Keratinocyte (primary cell): ENCODE measurements at regions not wholly inside any gene's neighbourhood (a gene's known extent, or its start where the extent isn't known, plus 50 kb on each side); places are given as distances from the start of the nearest gene placed in this dataset.

Experiments used
- DNase-seq: peaks from one replicate; pipeline ENCODE4 v3.0.0-alpha.2; 2011; ENCODE audit warnings: low read depth, missing footprints, low spot score
- FAIRE-seq: peaks from 2 replicates; lab custom pipeline; 2011; peaks lifted over from hg19 to GRCh38; lab: Jason Lieb, UNC
- H2AFZ ChIP-seq: 2 replicates; pipeline ENCODE4 v1.6.0; 2012; ENCODE audit warnings: low read length, control low read depth, inconsistent platforms; ENCODE audit not compliant: control insufficient read depth
- H3K27ac ChIP-seq: 2 replicates; pipeline ENCODE4 v1.5.1; 2011; ENCODE audit warnings: low read length; ENCODE audit not compliant: control insufficient read depth, insufficient read depth
- H3K27me3 ChIP-seq: 3 replicates; pipeline ENCODE4 v1.6.0; 2011; ENCODE audit warnings: low read length; ENCODE audit not compliant: control insufficient read depth, insufficient read depth; ENCODE audit errors: extremely low read depth
- H3K36me3 ChIP-seq, 2 experiments: 2 replicates in 1 of 2; 3 replicates in 1 of 2; pipeline ENCODE4 v1.5.1; 2011; ENCODE audit warnings: low read length in 2 of 2, mild to moderate bottlenecking in 1 of 2; ENCODE audit not compliant: control insufficient read depth in 2 of 2, insufficient read depth in 2 of 2; ENCODE audit errors: extremely low read depth in 1 of 2
- H3K4me1 ChIP-seq: 3 replicates; pipeline ENCODE4 v1.5.1; 2011; ENCODE audit warnings: low read length; ENCODE audit not compliant: control insufficient read depth, insufficient read depth; ENCODE audit errors: extremely low read depth
- H3K4me2 ChIP-seq: 3 replicates; pipeline ENCODE4 v1.6.0; 2011; ENCODE audit warnings: low read depth, low read length; ENCODE audit not compliant: control insufficient read depth, insufficient read depth; ENCODE audit errors: extremely low read depth
- H3K4me3 ChIP-seq, 3 experiments: fragments of 200-600 bp in 1 of 3; sonication (generic) in 1 of 3; 2 replicates in 2 of 3; 3 replicates in 1 of 3; pipeline ENCODE4 v1.5.1; 2011 to 2016; ENCODE audit warnings: low read length in 3 of 3, mild to moderate bottlenecking in 3 of 3, control low read depth in 2 of 3, inconsistent platforms in 1 of 3, low read depth in 1 of 3, mixed read lengths in 1 of 3, mixed run types in 1 of 3, moderate library complexity in 1 of 3; ENCODE audit not compliant: control insufficient read depth in 2 of 3, insufficient read depth in 2 of 3; ENCODE audit errors: extremely low read depth in 1 of 3
- H3K79me2 ChIP-seq: 2 replicates; pipeline ENCODE4 v1.6.0; 2012; ENCODE audit warnings: low read length; ENCODE audit not compliant: control insufficient read depth, insufficient read depth
- H3K9ac ChIP-seq: 3 replicates; pipeline ENCODE4 v1.6.0; 2011; ENCODE audit warnings: low read length; ENCODE audit not compliant: control insufficient read depth, insufficient read depth; ENCODE audit errors: extremely low read depth
- H3K9me1 ChIP-seq: 3 replicates; pipeline ENCODE4 v1.6.0; 2011; ENCODE audit warnings: low read length; ENCODE audit not compliant: control insufficient read depth, insufficient read depth; ENCODE audit errors: extremely low read depth
- H3K9me3 ChIP-seq: 2 replicates; pipeline ENCODE4 v1.5.1; 2012; ENCODE audit warnings: low read depth, low read length; ENCODE audit not compliant: control insufficient read depth
- H4K20me1 ChIP-seq: 3 replicates; pipeline ENCODE4 v1.6.0; 2011; ENCODE audit warnings: low read length; ENCODE audit not compliant: control insufficient read depth, insufficient read depth; ENCODE audit errors: extremely low read depth
- EZH2 ChIP-seq: IDR thresholded peaks from one replicate; pipeline ENCODE4 v1.6.1; 2012; ENCODE audit warnings: inconsistent platforms, mild to moderate bottlenecking, low read length, moderate library complexity
- dilution Hi-C: fragments of 300-500 bp; cut with MboI; formaldehyde crosslinking; loops from one replicate; pipeline ENCODE4 v1.7.0; 2020; ENCODE audit warnings: low sequenced_read_pairs; ENCODE audit not compliant: extremely low pct_ligation_motif_present
- TF ChIP-seq, protein P1 (sequence below), 3 experiments: IDR thresholded peaks in 1 of 3; conservative IDR thresholded peaks in 1 of 3; optimal IDR thresholded peaks in 1 of 3; 2 replicates in 2 of 3; 3 replicates in 1 of 3; pipeline versions ENCODE3 to v1.5.1; 2011; ENCODE audit warnings: low read length in 3 of 3, mild to moderate bottlenecking in 3 of 3, moderate library complexity in 2 of 3, control low read depth in 1 of 3, inconsistent platforms in 1 of 3; ENCODE audit not compliant: insufficient read depth in 2 of 3; ENCODE audit errors: extremely low read depth in 1 of 3

GRCh38 chr13:97586941-97587340 lies 153.0 kb downstream of the RAP2A start:
- Histone ChIP-seq H3K36me3 (no peaks in the 10 kb centered on the region), H3K27me3 (no peaks in the 10 kb centered on the region), H3K9ac (no peak overlapping the region), H3K4me2 (no peak overlapping the region), H3K27ac (no peak overlapping the region), H3K4me1 (no peaks in the 10 kb centered on the region), H3K79me2 (no peaks in the 10 kb centered on the region), H4K20me1 (no peaks in the 10 kb centered on the region), H3K9me1 (no peaks in the 10 kb centered on the region), H2AFZ (no peak overlapping the region), H3K9me3 (no peaks in the 10 kb centered on the region), H3K4me3 (no peak overlapping the region)
- dilution Hi-C loops, result no loop called here
- FAIRE-seq (no peak), DNase-seq (no peak)
- TF ChIP-seq EZH2, result no peak
- TF ChIP-seq, protein P1, sequence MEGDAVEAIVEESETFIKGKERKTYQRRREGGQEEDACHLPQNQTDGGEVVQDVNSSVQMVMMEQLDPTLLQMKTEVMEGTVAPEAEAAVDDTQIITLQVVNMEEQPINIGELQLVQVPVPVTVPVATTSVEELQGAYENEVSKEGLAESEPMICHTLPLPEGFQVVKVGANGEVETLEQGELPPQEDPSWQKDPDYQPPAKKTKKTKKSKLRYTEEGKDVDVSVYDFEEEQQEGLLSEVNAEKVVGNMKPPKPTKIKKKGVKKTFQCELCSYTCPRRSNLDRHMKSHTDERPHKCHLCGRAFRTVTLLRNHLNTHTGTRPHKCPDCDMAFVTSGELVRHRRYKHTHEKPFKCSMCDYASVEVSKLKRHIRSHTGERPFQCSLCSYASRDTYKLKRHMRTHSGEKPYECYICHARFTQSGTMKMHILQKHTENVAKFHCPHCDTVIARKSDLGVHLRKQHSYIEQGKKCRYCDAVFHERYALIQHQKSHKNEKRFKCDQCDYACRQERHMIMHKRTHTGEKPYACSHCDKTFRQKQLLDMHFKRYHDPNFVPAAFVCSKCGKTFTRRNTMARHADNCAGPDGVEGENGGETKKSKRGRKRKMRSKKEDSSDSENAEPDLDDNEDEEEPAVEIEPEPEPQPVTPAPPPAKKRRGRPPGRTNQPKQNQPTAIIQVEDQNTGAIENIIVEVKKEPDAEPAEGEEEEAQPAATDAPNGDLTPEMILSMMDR (optimal IDR thresholded peaks at IDR 0.05 in 1 of 3, IDR thresholded peaks at IDR 0.05 in 1 of 3, conservative IDR thresholded peaks at IDR 0.05 in 1 of 3; ENCODE audit: extremely low read depth in 1 of 3, insufficient read depth in 2 of 3, low read length in 3 of 3), result no peak

GRCh38 chr13:97588993-97589392 lies 155.0 kb downstream of the RAP2A start:
- no peak for TF ChIP-seq EZH2
- TF ChIP-seq, protein P1 (optimal IDR thresholded peaks at IDR 0.05 in 1 of 3, IDR thresholded peaks at IDR 0.05 in 1 of 3, conservative IDR thresholded peaks at IDR 0.05 in 1 of 3; ENCODE audit: extremely low read depth in 1 of 3, insufficient read depth in 2 of 3, low read length in 3 of 3), result peak in 1 of 3 experiments; percentile 40
- H3K9me3 ChIP-seq, result no peaks in the 10 kb centered on the region
- FAIRE-seq (no peak), DNase-seq (no peak)
- H3K36me3 ChIP-seq, result no peaks in the 10 kb centered on the region
- H3K4me2 ChIP-seq, result no peak overlapping the region
- no peak overlapping the region for H3K9ac ChIP-seq
- H4K20me1 ChIP-seq, result no peaks in the 10 kb centered on the region
- no peaks in the 10 kb centered on the region for H3K4me1 ChIP-seq
- no peak overlapping the region for H3K4me3 ChIP-seq
- no peaks in the 10 kb centered on the region for H3K9me1 ChIP-seq
- H2AFZ ChIP-seq, result no peak overlapping the region
- no peak overlapping the region for H3K27ac ChIP-seq
- dilution Hi-C loops, result no loop called here
- no peaks in the 10 kb centered on the region for H3K27me3 ChIP-seq
- no peaks in the 10 kb centered on the region for H3K79me2 ChIP-seq
